ENCODE measurements at regions not wholly inside any gene's neighbourhood (a gene's known extent, or its start where the extent isn't known, plus 50 kb on each side); places are given as distances from the start of the nearest gene placed in this dataset.

GRCh38 chr11:42812361-42812760 lies 499.4 kb upstream of the API5 start:
- TF ChIP-seq POLR2AphosphoS5 (IDR thresholded peaks at IDR 0.05), result no peak
- TF ChIP-seq EP300 (IDR thresholded peaks at IDR 0.05), result no peak
- no peak for TF ChIP-seq CTCF (IDR thresholded peaks at IDR 0.05)
- TF ChIP-seq POLR2A (IDR thresholded peaks at IDR 0.05), result no peak

All from gastroesophageal sphincter (tissue), 3 donors.